Aorta (tissue), 5 donors: ENCODE measurements at regions not wholly inside any gene's neighbourhood (a gene's known extent, or its start where the extent isn't known, plus 50 kb on each side); places are given as distances from the start of the nearest gene placed in this dataset.

Experiments
- ATAC-seq: fragments of 200-7000 bp; cut with Tn5 transposase; one replicate; pipeline ENCODE4 v1.9.1; 2022; ENCODE audit warnings: moderate library complexity; ENCODE audit not compliant: low FRiP score
- DNase-seq, 2 donors: peaks; one replicate each; pipeline ENCODE4 v3.0.0-alpha.2; 2020
- H3K27ac ChIP-seq, 2 donors: one replicate each; pipeline ENCODE4 v1.5.1; 2013; ENCODE audit warnings: low read length in 2 of 2, mild to moderate bottlenecking in 2 of 2, moderate library complexity in 2 of 2, control low read depth in 1 of 2, inconsistent platforms in 1 of 2, low read depth in 1 of 2
- H3K27me3 ChIP-seq, 2 donors: one replicate each; pipeline ENCODE4 v1.6.1; 2013; ENCODE audit warnings: control low read depth in 1 of 2, low read length in 1 of 2, mild to moderate bottlenecking in 1 of 2, moderate library complexity in 1 of 2; ENCODE audit not compliant: insufficient read depth in 2 of 2, control insufficient read depth in 1 of 2
- H3K36me3 ChIP-seq, 2 donors: one replicate each; pipeline ENCODE4 v1.6.1; 2013; ENCODE audit warnings: control low read depth in 1 of 2, low read length in 1 of 2, mild to moderate bottlenecking in 1 of 2; ENCODE audit not compliant: insufficient read depth in 2 of 2, control insufficient read depth in 1 of 2
- H3K4me1 ChIP-seq, 2 donors: one replicate each; pipeline ENCODE4 v1.6.1; 2013; ENCODE audit warnings: low read length in 2 of 2, control low read depth in 1 of 2, mild to moderate bottlenecking in 1 of 2, moderate library complexity in 1 of 2; ENCODE audit not compliant: insufficient read depth in 2 of 2, control insufficient read depth in 1 of 2
- H3K4me3 ChIP-seq, 2 donors: one replicate each; pipeline ENCODE4 v1.5.1; 2013; ENCODE audit warnings: low read length in 2 of 2, control low read depth in 1 of 2, mild to moderate bottlenecking in 1 of 2
- H3K9me3 ChIP-seq: one replicate; pipeline ENCODE4 v1.6.1; 2013; ENCODE audit warnings: mild to moderate bottlenecking, low read length; ENCODE audit not compliant: control insufficient read depth
- WGBS, 2 donors: extraction: QIAGEN DNeasy Blood & Tissue Kit; methylation state at CpG; one replicate each; pipeline ENCODE4 v1.1.7; 2013; 5-methylcytosine and 5-hydroxymethylcytosine counted together
- intact Hi-C, 2 donors: fragments of 100-400 bp; cut with DNase I; formaldehyde crosslinking; loops; one replicate each; pipeline versions ENCODE4 v1.14.2 to v1.15.0; 2022
- donor health status: healthy with polysubstance abuse.
- donor health status: Bipolar disorder and iron deficiency.
- donor health status: DM: no; HTN: no; CAD: no.
- donor health status: DM: no; HTN: no; CAD: no.
- donor health status: DM: yes; HTN: yes; CAD: no.

GRCh38 chr21:39097981-39098380, 85.3 kb downstream of the PSMG1 start:
- Histone ChIP-seq H3K27ac (no peak overlapping the region), H3K9me3 (no peaks in the 10 kb centered on the region), H3K4me1 (no peaks in the 10 kb centered on the region), H3K27me3 (no peaks in the 10 kb centered on the region), H3K4me3 (no peak overlapping the region), H3K36me3 (no peaks in the 10 kb centered on the region)
- DNase-seq (no peak), ATAC-seq (no peak)
- 93 to 95% methylated on average over 9 of the region's 9 CpGs for WGBS, 2 donors
- intact Hi-C loops = no loop called here

GRCh38 chr21:39097335-39097861, 85.9 kb downstream of the PSMG1 start:
- H3K4me1 ChIP-seq = no peaks in the 10 kb centered on the region

GRCh38 chr21:39096754-39097153, 86.5 kb downstream of the PSMG1 start:
- Histone ChIP-seq H3K9me3 (no peaks in the 10 kb centered on the region), H3K27ac (no peak overlapping the region), H3K4me3 (no peak overlapping the region), H3K27me3 (no peaks in the 10 kb centered on the region), H3K36me3 (no peaks in the 10 kb centered on the region), H3K4me1 (no peaks in the 10 kb centered on the region)
- peak in 1 of 2 donors; percentile 63 for DNase-seq
- no peak for ATAC-seq
- intact Hi-C loops = no loop called here
- WGBS, 2 donors = 94 to 95% methylated on average over 8 of the region's 8 CpGs

More at GRCh38 chr21:39097335-39097861, 85.9 kb downstream of the PSMG1 start:
- intact Hi-C loops = no loop called here
- 85 to 88% methylated on average over 13 of the region's 13 CpGs for WGBS, 2 donors
- H3K9me3 ChIP-seq = no peaks in the 10 kb centered on the region
- DNase-seq (peak; percentile 66 to 73), ATAC-seq (no peak)
- H3K4me3 ChIP-seq = no peak overlapping the region
- H3K27ac ChIP-seq = no peak overlapping the region
- H3K27me3 ChIP-seq = no peaks in the 10 kb centered on the region
- no peaks in the 10 kb centered on the region for H3K36me3 ChIP-seq

GRCh38 chr21:39095681-39096080, 87.6 kb downstream of the PSMG1 start:
- no peak overlapping the region for H3K4me3 ChIP-seq
- DNase-seq (peak in 1 of 2 donors; percentile 52), ATAC-seq (no peak)
- no peaks in the 10 kb centered on the region for H3K27me3 ChIP-seq
- no peaks in the 10 kb centered on the region for H3K9me3 ChIP-seq
- no peaks in the 10 kb centered on the region for H3K36me3 ChIP-seq
- intact Hi-C loops = no loop called here
- no peaks in the 10 kb centered on the region for H3K4me1 ChIP-seq
- no peak overlapping the region for H3K27ac ChIP-seq
- 85 to 86% methylated on average over 7 of the region's 7 CpGs for WGBS, 2 donors

- intact Hi-C loops = no loop called here
- no peaks in the 10 kb centered on the region for H3K36me3 ChIP-seq
- H3K27me3 ChIP-seq = no peaks in the 10 kb centered on the region
- H3K4me1 ChIP-seq = no peaks in the 10 kb centered on the region
- no peak overlapping the region for H3K27ac ChIP-seq
- no peaks in the 10 kb centered on the region for H3K9me3 ChIP-seq
- DNase-seq (no peak), ATAC-seq (no peak)
- no peak overlapping the region for H3K4me3 ChIP-seq
- WGBS, 2 donors = 82 to 87% methylated on average over 11 of the region's 11 CpGs
Measured at GRCh38 chr21:39094847-39095579, 88.2 kb downstream of the PSMG1 start.

- ATAC-seq = no peak
- intact Hi-C loops = no loop called here
- peaks cover 0 to 4% of the 10 kb centered on the region in 2 donors for H3K4me1 ChIP-seq
- no peak overlapping the region for H3K4me3 ChIP-seq
- WGBS, 2 donors = 87 to 89% methylated on average over 11 of the region's 11 CpGs
- H3K27ac ChIP-seq = no peak overlapping the region
- H3K36me3 ChIP-seq = no peaks in the 10 kb centered on the region
- H3K9me3 ChIP-seq = no peaks in the 10 kb centered on the region
- H3K27me3 ChIP-seq = no peaks in the 10 kb centered on the region
- no peak for DNase-seq
Measured at GRCh38 chr21:39094087-39094780, 89.0 kb downstream of the PSMG1 start.

- Histone ChIP-seq H3K36me3 (no peaks in the 10 kb centered on the region), H3K27me3 (no peaks in the 10 kb centered on the region), H3K27ac (no peak overlapping the region), H3K4me3 (no peak overlapping the region), H3K4me1 (peaks cover 0 to 4% of the 10 kb centered on the region in 2 donors), H3K9me3 (no peaks in the 10 kb centered on the region)
- intact Hi-C loops = no loop called here
- WGBS, 2 donors = 96% methylated on average over 17 of the region's 17 CpGs
- DNase-seq (peak in 1 of 2 donors; percentile 64), ATAC-seq (no peak)
Measured at GRCh38 chr21:39093526-39093925, 89.7 kb downstream of the PSMG1 start.

- intact Hi-C loops = loop anchor here (1.0 to 5.0 kb wide), 7 partner anchors 36 to 284 kb away; partner anchors contain the start of gene ETS2 (in 1 of the 2)
- DNase-seq = peak; percentile 84 to 86
- Histone ChIP-seq H3K27me3 (no peaks in the 10 kb centered on the region), H3K4me1 (peaks cover 4 to 6% of the 10 kb centered on the region in 2 donors), H3K27ac (peak overlapping the region; percentile 93 to 95), H3K4me3 (no peak overlapping the region), H3K36me3 (no peaks in the 10 kb centered on the region), H3K9me3 (no peaks in the 10 kb centered on the region)
- 5 to 9% methylated on average over 9 of the region's 9 CpGs for WGBS, 2 donors
- peak; percentile 37 for ATAC-seq
Measured at GRCh38 chr21:39088831-39089380, 94.3 kb downstream of the PSMG1 start.
